ENCODE measurements at regions not wholly inside any gene's neighbourhood (a gene's known extent, or its start where the extent isn't known, plus 50 kb on each side); places are given as distances from the start of the nearest gene placed in this dataset.

DNA sequence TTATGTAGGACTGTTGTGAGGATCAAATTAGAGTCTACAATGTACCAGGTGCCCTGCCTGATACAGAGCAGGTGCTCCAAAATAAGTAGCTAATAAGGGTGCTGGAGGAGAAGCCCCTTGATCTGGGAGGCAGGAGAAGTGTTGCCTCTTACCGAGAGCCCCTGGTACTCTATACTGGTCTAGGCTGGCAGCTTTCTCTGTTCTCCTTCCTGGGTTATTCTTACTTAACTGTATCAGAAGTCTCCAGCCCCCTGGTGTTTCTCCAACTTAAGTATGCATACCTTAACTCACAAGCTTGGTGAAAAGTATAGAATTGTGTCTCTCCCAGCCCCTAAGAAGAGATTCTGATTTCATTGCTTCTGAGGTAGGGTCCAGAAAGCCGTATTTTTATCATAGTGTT is 254.9 kb downstream of the LRIG3 start (continued):
- no peak for TF ChIP-seq CBX3 (IDR thresholded peaks at IDR 0.05; ENCODE audit: low read depth)

- ATAC-seq (no peak), DNase-seq (ENCODE audit: low read depth, low spot score) (no peak)
- ChIA-PET RAD21 (ENCODE audit: low non-redundant PET in 1 of 2, low total read pairs in 2 of 2, uncharacterized antibody in 2 of 2, unreplicated experiment in 2 of 2) (no interaction called here), POLR2A (no interaction called here), CTCF (no interaction called here)
- Histone ChIP-seq H3K4me3 (replicated peaks in 1 of 2; ENCODE audit: low read depth in 1 of 2, low read length in 2 of 2) (no peak overlapping the region), H3K27me3 (ENCODE audit: insufficient read depth, low read length) (no peaks in the 10 kb centered on the region), H4K20me1 (ENCODE audit: insufficient read depth) (no peaks in the 10 kb centered on the region), H3K9me3 (ENCODE audit: control insufficient read depth in 1 of 2, insufficient read depth in 1 of 2, low read depth in 1 of 2, low read length in 2 of 2) (no peaks in the 10 kb centered on the region), H3K4me1 (ENCODE audit: control insufficient read depth in 1 of 2, insufficient read depth in 2 of 2, low read length in 2 of 2) (no peaks in the 10 kb centered on the region), H3K36me3 (ENCODE audit: control insufficient read depth in 1 of 2, insufficient read depth in 2 of 2, low read length in 2 of 2) (no peaks in the 10 kb centered on the region), H3K9ac (ENCODE audit: low read length) (no peak overlapping the region), H2AFZ (ENCODE audit: low read depth, low read length, poor library complexity, severe bottlenecking) (no peak overlapping the region), H3K27ac (ENCODE audit: low read depth, low read length) (no peak overlapping the region), H3K79me2 (ENCODE audit: insufficient read depth, low read length) (no peaks in the 10 kb centered on the region), H3K9me2 (ENCODE audit: insufficient read depth) (no peaks in the 10 kb centered on the region), H3K4me2 (ENCODE audit: low read length) (no peak overlapping the region)
- TF ChIP-seq CBX3 (IDR thresholded peaks at IDR 0.05; ENCODE audit: low read depth) = no peak
- TF ChIP-seq, protein P1, sequence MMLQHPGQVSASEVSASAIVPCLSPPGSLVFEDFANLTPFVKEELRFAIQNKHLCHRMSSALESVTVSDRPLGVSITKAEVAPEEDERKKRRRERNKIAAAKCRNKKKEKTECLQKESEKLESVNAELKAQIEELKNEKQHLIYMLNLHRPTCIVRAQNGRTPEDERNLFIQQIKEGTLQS (IDR thresholded peaks at IDR 0.05) = no peak
- no peak for TF ChIP-seq ELF1 (IDR thresholded peaks at IDR 0.05; ENCODE audit: borderline replicate concordance, low read depth)
- TF ChIP-seq SRF (IDR thresholded peaks at IDR 0.05; ENCODE audit: low read depth) = no peak
- TF ChIP-seq TCF7L2 (IDR thresholded peaks at IDR 0.05; ENCODE audit: borderline replicate concordance, extremely low read depth, insufficient read depth, insufficient read length) = no peak
- TF ChIP-seq, protein P2, sequence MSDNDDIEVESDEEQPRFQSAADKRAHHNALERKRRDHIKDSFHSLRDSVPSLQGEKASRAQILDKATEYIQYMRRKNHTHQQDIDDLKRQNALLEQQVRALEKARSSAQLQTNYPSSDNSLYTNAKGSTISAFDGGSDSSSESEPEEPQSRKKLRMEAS (IDR thresholded peaks at IDR 0.05) = no peak
- TF ChIP-seq POLR2AphosphoS5 (IDR thresholded peaks at IDR 0.05; ENCODE audit: low read depth, low read length) = no peak
- no peak for TF ChIP-seq RAD21 (IDR thresholded peaks at IDR 0.05; ENCODE audit: low read depth)
- TF ChIP-seq EZH2phosphoT487 (IDR thresholded peaks at IDR 0.05; ENCODE audit: borderline replicate concordance) = no peak
- TF ChIP-seq POLR2A (IDR thresholded peaks at IDR 0.05; ENCODE audit: borderline replicate concordance, extremely low read depth, insufficient read depth, insufficient read length) = no peak
- TF ChIP-seq CTCF (IDR thresholded peaks at IDR 0.05 in 2 of 3, conservative IDR thresholded peaks at IDR 0.05 in 1 of 3; ENCODE audit: borderline replicate concordance in 1 of 3, insufficient read depth in 1 of 3, low read depth in 2 of 3, low read length in 2 of 3) = no peak
- intact Hi-C loops (cut with micrococcal nuclease) = no loop called here
- no TSS peak for BruUV-seq (replicated peaks)
Measured at GRCh38 chr12:58668233-58668632, 252.1 kb downstream of the LRIG3 start.
